ENCODE measurements at regions not wholly inside any gene's neighbourhood (a gene's known extent, or its start where the extent isn't known, plus 50 kb on each side); places are given as distances from the start of the nearest gene placed in this dataset.

DNA sequence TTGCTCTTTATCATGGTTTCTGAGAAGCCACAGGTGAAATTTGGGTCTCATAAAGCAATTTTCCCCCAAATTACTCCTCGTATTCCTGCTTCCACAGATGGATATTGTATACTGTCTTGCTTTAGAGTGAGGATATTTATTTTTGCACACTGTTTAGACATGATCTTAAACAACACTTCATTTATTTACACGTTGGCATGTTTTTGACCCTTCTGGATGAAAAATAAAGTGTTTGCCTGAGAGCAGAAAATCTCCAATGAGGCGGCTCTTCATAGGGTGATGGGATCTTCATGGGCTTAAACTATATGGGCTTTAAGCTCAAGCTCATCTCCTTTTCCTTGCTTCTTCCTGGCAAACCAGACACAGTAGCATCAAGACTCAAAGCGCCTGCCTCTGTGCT is 148.4 kb downstream of the MACROH2A1 start:
- TF ChIP-seq SUZ12 (IDR thresholded peaks at IDR 0.05) (no peak), SP1 (IDR thresholded peaks at IDR 0.05) (no peak), HDGF (IDR thresholded peaks at IDR 0.05; ENCODE audit: borderline replicate concordance) (no peak), TARDBP (IDR thresholded peaks at IDR 0.05) (no peak), BHLHE40 (IDR thresholded peaks at IDR 0.05; ENCODE audit: borderline replicate concordance) (no peak), PKNOX1 (IDR thresholded peaks at IDR 0.05) (no peak), ZNF384 (IDR thresholded peaks at IDR 0.05) (no peak), ARNT (IDR thresholded peaks at IDR 0.05) (no peak), FOXM1 (IDR thresholded peaks at IDR 0.05; ENCODE audit: borderline replicate concordance) (no peak)

Measured in HEK293T (cell line).